Loucy (cell line): ENCODE measurements at regions not wholly inside any gene's neighbourhood (a gene's known extent, or its start where the extent isn't known, plus 50 kb on each side); places are given as distances from the start of the nearest gene placed in this dataset.

Experiments
- H2AFZ ChIP-seq: fragments of 200-600 bp; sonication (generic); 2 replicates; pipeline ENCODE4 v1.6.0; 2016; ENCODE audit warnings: antibody characterized with exemption, mild to moderate bottlenecking, low read length, moderate library complexity
- H3F3A ChIP-seq: fragments of 200-600 bp; 2 replicates; pipeline ENCODE4 v1.6.0; 2016; ENCODE audit warnings: antibody characterized with exemption, low read depth, mild to moderate bottlenecking
- H3K27me3 ChIP-seq: fragments of 200-600 bp; sonication (generic); 2 replicates; pipeline ENCODE4 v1.6.1; 2014; ENCODE audit warnings: low read length, mild to moderate bottlenecking; ENCODE audit not compliant: insufficient read depth, poor library complexity, severe bottlenecking
- H3K36me3 ChIP-seq: fragments of 200-600 bp; sonication (generic); 2 replicates; pipeline ENCODE4 v1.6.1; 2016; ENCODE audit warnings: low read length; ENCODE audit not compliant: insufficient read depth
- H3K4me1 ChIP-seq: fragments of 200-600 bp; sonication (generic); 2 replicates; pipeline ENCODE4 v1.5.1; 2014; ENCODE audit warnings: low read length, mild to moderate bottlenecking; ENCODE audit not compliant: insufficient read depth, poor library complexity, severe bottlenecking
- H3K4me2 ChIP-seq: fragments of 200-600 bp; sonication (generic); 2 replicates; pipeline ENCODE4 v1.6.0; 2014; ENCODE audit warnings: antibody characterized with exemption, low read length, low read depth, mild to moderate bottlenecking; ENCODE audit not compliant: poor library complexity, severe bottlenecking
- H3K4me3 ChIP-seq: fragments of 200-600 bp; sonication (generic); 2 replicates; pipeline ENCODE4 v1.5.1; 2014; ENCODE audit warnings: low read length, mild to moderate bottlenecking, mixed read lengths; ENCODE audit not compliant: poor library complexity, severe bottlenecking
- H3K79me2 ChIP-seq: fragments of 200-600 bp; sonication (generic); 2 replicates; pipeline ENCODE4 v1.6.1; 2014; ENCODE audit warnings: low read length; ENCODE audit not compliant: insufficient read depth
- H3K9ac ChIP-seq: fragments of 200-600 bp; sonication (generic); 2 replicates; pipeline ENCODE4 v1.6.0; 2014; ENCODE audit warnings: mild to moderate bottlenecking, low read depth, low read length, moderate library complexity; ENCODE audit not compliant: poor library complexity, severe bottlenecking
- H3K9me2 ChIP-seq: fragments of 200-600 bp; sonication (generic); replicated peaks from 2 replicates; pipeline ENCODE4 v1.6.1; 2016; ENCODE audit warnings: low read depth, low read length, mixed read lengths
- H3K9me3 ChIP-seq: fragments of 200-600 bp; sonication (generic); 2 replicates; pipeline ENCODE4 v1.6.1; 2014; ENCODE audit warnings: mild to moderate bottlenecking, antibody characterized with exemption, low read length, low read depth; ENCODE audit not compliant: insufficient read depth
- H4K20me1 ChIP-seq: fragments of 200-600 bp; sonication (generic); 2 replicates; pipeline ENCODE4 v1.6.0; 2014; ENCODE audit warnings: antibody characterized with exemption, low read length, mild to moderate bottlenecking; ENCODE audit not compliant: insufficient read depth, poor library complexity, severe bottlenecking
- CTCF ChIP-seq: fragments of 200-600 bp; sonication (generic); conservative IDR thresholded peaks from 2 replicates; pipeline ENCODE4 v1.5.1; 2014; ENCODE audit warnings: mild to moderate bottlenecking, antibody characterized with exemption, low read length
- EZH2phosphoT487 ChIP-seq: fragments of 200-600 bp; IDR thresholded peaks from 2 replicates; pipeline ENCODE4 v1.6.1; 2018; ENCODE audit warnings: antibody characterized with exemption, mild to moderate bottlenecking, moderate library complexity, borderline replicate concordance

- no peak overlapping the region for H2AFZ ChIP-seq
- no peaks in the 10 kb centered on the region for H3F3A ChIP-seq
- H3K9me3 ChIP-seq: no peaks in the 10 kb centered on the region
- no peaks in the 10 kb centered on the region for H3K9me2 ChIP-seq
- no peaks in the 10 kb centered on the region for H3K79me2 ChIP-seq
- TF ChIP-seq CTCF (no peak), EZH2phosphoT487 (no peak)
- H3K27me3 ChIP-seq: no peaks in the 10 kb centered on the region
- no peak overlapping the region for H3K4me3 ChIP-seq
- H3K4me1 ChIP-seq: no peaks in the 10 kb centered on the region
- H3K4me2 ChIP-seq: no peak overlapping the region
- no peak overlapping the region for H3K9ac ChIP-seq
- H3K36me3 ChIP-seq: no peaks in the 10 kb centered on the region
- H4K20me1 ChIP-seq: no peaks in the 10 kb centered on the region
Observed at GRCh38 chr5:147995846-147996245, 67.9 kb upstream of the SPINK5 start.

- Histone ChIP-seq H3K79me2 (no peaks in the 10 kb centered on the region), H3K9me2 (no peaks in the 10 kb centered on the region), H2AFZ (no peak overlapping the region), H3K27me3 (no peaks in the 10 kb centered on the region), H3K9ac (no peak overlapping the region), H4K20me1 (no peaks in the 10 kb centered on the region), H3K4me3 (no peak overlapping the region), H3K4me2 (no peak overlapping the region), H3F3A (no peaks in the 10 kb centered on the region), H3K9me3 (no peaks in the 10 kb centered on the region), H3K36me3 (no peaks in the 10 kb centered on the region), H3K4me1 (no peaks in the 10 kb centered on the region)
- TF ChIP-seq CTCF: no peak
- no peak for TF ChIP-seq EZH2phosphoT487
Observed at GRCh38 chr5:147989994-147990393, 73.8 kb upstream of the SPINK5 start.

GRCh38 chr5:147989239-147989638 lies 74.5 kb upstream of the SPINK5 start:
- Histone ChIP-seq H3K9me3 (no peaks in the 10 kb centered on the region), H3K27me3 (no peaks in the 10 kb centered on the region), H3K79me2 (no peaks in the 10 kb centered on the region), H3K9me2 (no peaks in the 10 kb centered on the region), H3K4me1 (no peaks in the 10 kb centered on the region), H3K4me2 (no peak overlapping the region), H3K4me3 (no peak overlapping the region), H3F3A (no peaks in the 10 kb centered on the region), H3K9ac (no peak overlapping the region), H3K36me3 (no peaks in the 10 kb centered on the region), H4K20me1 (no peaks in the 10 kb centered on the region), H2AFZ (no peak overlapping the region)
- TF ChIP-seq CTCF: no peak
- no peak for TF ChIP-seq EZH2phosphoT487
